ENCODE measurements at regions not wholly inside any gene's neighbourhood (a gene's known extent, or its start where the extent isn't known, plus 50 kb on each side); places are given as distances from the start of the nearest gene placed in this dataset.

DNA sequence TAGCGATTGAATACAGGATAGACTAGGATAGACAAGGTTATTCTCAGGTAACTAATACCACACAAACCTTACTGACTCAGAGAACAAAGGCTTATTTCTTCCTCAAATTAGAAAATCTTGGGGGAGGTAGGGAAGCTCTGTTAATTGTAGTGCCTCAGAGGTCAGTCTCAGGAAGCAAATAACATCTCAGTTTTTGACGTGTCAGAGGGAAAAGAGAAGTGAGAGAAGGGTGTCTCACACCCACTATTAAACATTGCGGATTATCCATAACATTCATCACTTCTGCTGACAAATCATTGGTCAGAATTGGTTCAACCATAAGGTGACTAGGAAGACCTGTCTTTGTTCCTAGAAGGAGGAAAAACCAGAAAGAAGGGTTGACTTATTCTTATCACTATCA lies 579.4 kb upstream of the MIR17HG start:
- TF ChIP-seq, protein P1, sequence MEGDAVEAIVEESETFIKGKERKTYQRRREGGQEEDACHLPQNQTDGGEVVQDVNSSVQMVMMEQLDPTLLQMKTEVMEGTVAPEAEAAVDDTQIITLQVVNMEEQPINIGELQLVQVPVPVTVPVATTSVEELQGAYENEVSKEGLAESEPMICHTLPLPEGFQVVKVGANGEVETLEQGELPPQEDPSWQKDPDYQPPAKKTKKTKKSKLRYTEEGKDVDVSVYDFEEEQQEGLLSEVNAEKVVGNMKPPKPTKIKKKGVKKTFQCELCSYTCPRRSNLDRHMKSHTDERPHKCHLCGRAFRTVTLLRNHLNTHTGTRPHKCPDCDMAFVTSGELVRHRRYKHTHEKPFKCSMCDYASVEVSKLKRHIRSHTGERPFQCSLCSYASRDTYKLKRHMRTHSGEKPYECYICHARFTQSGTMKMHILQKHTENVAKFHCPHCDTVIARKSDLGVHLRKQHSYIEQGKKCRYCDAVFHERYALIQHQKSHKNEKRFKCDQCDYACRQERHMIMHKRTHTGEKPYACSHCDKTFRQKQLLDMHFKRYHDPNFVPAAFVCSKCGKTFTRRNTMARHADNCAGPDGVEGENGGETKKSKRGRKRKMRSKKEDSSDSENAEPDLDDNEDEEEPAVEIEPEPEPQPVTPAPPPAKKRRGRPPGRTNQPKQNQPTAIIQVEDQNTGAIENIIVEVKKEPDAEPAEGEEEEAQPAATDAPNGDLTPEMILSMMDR (IDR thresholded peaks at IDR 0.05) = no peak
- TF ChIP-seq POLR2A (IDR thresholded peaks at IDR 0.05) (no peak), POLR2AphosphoS5 (IDR thresholded peaks at IDR 0.05) (no peak)

Data from gastroesophageal sphincter (tissue), 3 donors.